H1 (cell line): ENCODE measurements at regions not wholly inside any gene's neighbourhood (a gene's known extent, or its start where the extent isn't known, plus 50 kb on each side); places are given as distances from the start of the nearest gene placed in this dataset.

Source experiments
- CTCF ChIA-PET: fragments of 300-600 bp; sonication (Branson Sonifier 250); formaldehyde crosslinking; loops from one replicate; lab custom pipeline; 2021; ENCODE audit not compliant: partially characterized antibody; lab: Charles Lee
- POLR2A ChIA-PET: fragments of 300-600 bp; sonication (Branson Sonifier 250); formaldehyde crosslinking; loops from one replicate; lab custom pipeline; 2021; ENCODE audit warnings: inconsistent platforms; ENCODE audit not compliant: partially characterized antibody; lab: Charles Lee
- DNase-seq, 2 experiments: peaks; one replicate each; pipeline versions ENCODE4 v3.0.0 to v3.0.0-alpha.2; 2010 to 2022; ENCODE audit warnings: low spot score in 2 of 2, low read depth in 1 of 2, mixed read lengths in 1 of 2
- FAIRE-seq: peaks from 2 replicates; lab custom pipeline; 2011; peaks lifted over from hg19 to GRCh38; lab: Jason Lieb, UNC
- H2AFZ ChIP-seq: 2 replicates; pipeline ENCODE4 v1.8.1; 2012; ENCODE audit warnings: low read length, inconsistent platforms
- H2AK5ac ChIP-seq: 2 replicates; pipeline ENCODE4 v1.6.1; 2013; ENCODE audit warnings: low read depth, low read length
- H2BK120ac ChIP-seq: replicated peaks from 2 replicates; pipeline ENCODE3; 2013; ENCODE audit warnings: low read depth, low read length, inconsistent platforms
- H2BK12ac ChIP-seq: 2 replicates; pipeline ENCODE4 v1.6.1; 2013; ENCODE audit warnings: low read depth, low read length
- H2BK15ac ChIP-seq: 2 replicates; pipeline ENCODE4 v1.6.1; 2013; ENCODE audit warnings: low read length
- H2BK20ac ChIP-seq: 2 replicates; pipeline ENCODE4 v1.6.1; 2013; ENCODE audit warnings: low read length
- H2BK5ac ChIP-seq: 2 replicates; pipeline ENCODE4 v1.6.1; 2013; ENCODE audit warnings: low read depth, low read length
- H3K14ac ChIP-seq: 2 replicates; pipeline ENCODE4 v1.6.1; 2013; ENCODE audit warnings: inconsistent platforms; ENCODE audit not compliant: insufficient read length
- H3K18ac ChIP-seq: 2 replicates; pipeline ENCODE4 v1.6.1; 2013; ENCODE audit warnings: low read length; ENCODE audit errors: extremely low read depth
- H3K23ac ChIP-seq: 2 replicates; pipeline ENCODE4 v1.6.1; 2013; ENCODE audit warnings: inconsistent platforms; ENCODE audit not compliant: insufficient read length
- H3K23me2 ChIP-seq: 2 replicates; pipeline ENCODE4 v1.6.1; 2013; ENCODE audit warnings: low read depth, low read length
- H3K27ac ChIP-seq: 2 replicates; pipeline ENCODE4 v1.6.1; 2011; ENCODE audit warnings: low read depth, low read length, inconsistent platforms
- H3K27me3 ChIP-seq, 4 experiments: replicated peaks in 1 of 4; 1 replicate in 1 of 4; 2 replicates in 3 of 4; pipeline versions ENCODE4 v1.6.1 to v1.8.1; 2011 to 2013; ENCODE audit warnings: low read length in 3 of 4, mild to moderate bottlenecking in 3 of 4, inconsistent platforms in 2 of 4, mixed read lengths in 2 of 4, moderate library complexity in 1 of 4; ENCODE audit not compliant: control insufficient read depth in 3 of 4, insufficient read depth in 3 of 4; ENCODE audit errors: extremely low read depth in 1 of 4
- H3K36me3 ChIP-seq, 4 experiments: 2 replicates each; pipeline versions ENCODE4 v1.6.1 to v1.8.1; 2011 to 2013; ENCODE audit warnings: mild to moderate bottlenecking in 4 of 4, low read length in 3 of 4, moderate library complexity in 2 of 4, control low read depth in 1 of 4, inconsistent platforms in 1 of 4; ENCODE audit not compliant: insufficient read depth in 4 of 4, control insufficient read depth in 2 of 4
- H3K4ac ChIP-seq: replicated peaks from 2 replicates; pipeline ENCODE3; 2013; ENCODE audit warnings: low read length, low read depth, mixed read lengths, inconsistent platforms; ENCODE audit not compliant: insufficient read length
- H3K4me1 ChIP-seq, 4 experiments: replicated peaks in 1 of 4; 1 replicate in 1 of 4; 2 replicates in 3 of 4; pipeline versions ENCODE4 v1.6.1 to v1.8.1; 2011 to 2013; ENCODE audit warnings: low read length in 3 of 4, inconsistent platforms in 2 of 4, mixed read lengths in 1 of 4; ENCODE audit not compliant: insufficient read depth in 4 of 4, control insufficient read depth in 3 of 4
- H3K4me2 ChIP-seq, 2 experiments: 2 replicates each; pipeline versions ENCODE4 v1.6.1 to v1.8.1; 2011 to 2013; ENCODE audit warnings: low read depth in 2 of 2, low read length in 2 of 2, control low read depth in 1 of 2, inconsistent platforms in 1 of 2, mild to moderate bottlenecking in 1 of 2; ENCODE audit not compliant: insufficient read depth in 1 of 2
- H3K4me3 ChIP-seq, 4 experiments: fragments of 200-600, 300-600 bp in 1 of 4; sonication (generic), shearing (Covaris generic), sonication (Bioruptor Twin) in 1 of 4; 2 replicates each; pipeline versions ENCODE4 v1.5.1 to v1.8.1; 2011 to 2016; ENCODE audit warnings: low read length in 4 of 4, low read depth in 3 of 4, control low read depth in 2 of 4, inconsistent platforms in 2 of 4, mild to moderate bottlenecking in 2 of 4, mixed read lengths in 1 of 4, moderate library complexity in 1 of 4; ENCODE audit not compliant: insufficient read depth in 2 of 4; ENCODE audit errors: extremely low read depth in 1 of 4
- H3K56ac ChIP-seq: replicated peaks from 2 replicates; pipeline ENCODE3; 2013; ENCODE audit warnings: low read depth, mild to moderate bottlenecking, mixed read lengths, low read length, inconsistent platforms; ENCODE audit not compliant: insufficient read length
- H3K79me1 ChIP-seq: 2 replicates; pipeline ENCODE4 v1.6.1; 2013; ENCODE audit warnings: low read depth, low read length, control low read depth
- H3K79me2 ChIP-seq, 2 experiments: 2 replicates each; pipeline versions ENCODE4 v1.6.1 to v1.8.1; 2012 to 2013; ENCODE audit warnings: low read length in 2 of 2, mild to moderate bottlenecking in 2 of 2, inconsistent platforms in 1 of 2; ENCODE audit not compliant: insufficient read depth in 2 of 2, control insufficient read depth in 1 of 2
- H3K9ac ChIP-seq, 4 experiments: replicated peaks in 1 of 4; 1 replicate in 1 of 4; 2 replicates in 3 of 4; pipeline versions ENCODE4 v1.6.1 to v1.8.1; 2011 to 2013; ENCODE audit warnings: low read depth in 3 of 4, low read length in 3 of 4, control low read depth in 2 of 4, mild to moderate bottlenecking in 2 of 4, moderate library complexity in 2 of 4, inconsistent platforms in 1 of 4; ENCODE audit errors: extremely low read depth in 1 of 4
- H3K9me3 ChIP-seq, 2 experiments: 2 replicates each; pipeline versions ENCODE4 v1.6.1 to v1.8.1; 2012 to 2013; ENCODE audit warnings: mild to moderate bottlenecking in 2 of 2, moderate library complexity in 2 of 2, control low read depth in 1 of 2, inconsistent platforms in 1 of 2, low read depth in 1 of 2, low read length in 1 of 2, mixed read lengths in 1 of 2; ENCODE audit not compliant: insufficient read depth in 2 of 2
- H4K20me1 ChIP-seq, 2 experiments: replicated peaks in 1 of 2; 2 replicates each; pipeline versions ENCODE3 to v1.8.1; 2011 to 2013; ENCODE audit warnings: inconsistent platforms in 2 of 2, low read length in 2 of 2, mild to moderate bottlenecking in 1 of 2; ENCODE audit not compliant: insufficient read depth in 2 of 2, control insufficient read depth in 1 of 2
- H4K5ac ChIP-seq: 2 replicates; pipeline ENCODE4 v1.6.1; 2013; ENCODE audit warnings: low read length, low read depth, mixed read lengths, inconsistent platforms; ENCODE audit not compliant: insufficient read length
- H4K8ac ChIP-seq: 2 replicates; pipeline ENCODE4 v1.8.0; 2013; ENCODE audit warnings: mild to moderate bottlenecking, moderate library complexity, low read length, inconsistent platforms; ENCODE audit not compliant: insufficient read depth; ENCODE audit errors: extremely low read depth
- H4K91ac ChIP-seq: replicated peaks from 2 replicates; pipeline ENCODE3; 2013; ENCODE audit warnings: low read length, mixed read lengths, inconsistent platforms; ENCODE audit not compliant: insufficient read length
- ATF2 ChIP-seq: IDR thresholded peaks from 2 replicates; pipeline ENCODE4 v1.6.1; 2012; ENCODE audit warnings: low read length, inconsistent platforms
- CHD1 ChIP-seq: IDR thresholded peaks from 2 replicates; pipeline ENCODE4 v1.6.1; 2012; ENCODE audit warnings: low read depth, low read length, improper control_type of control experiment
- CHD2 ChIP-seq: IDR thresholded peaks from 2 replicates; pipeline ENCODE4 v1.6.1; 2012; ENCODE audit warnings: low read length, improper control_type of control experiment
- JUN ChIP-seq: IDR thresholded peaks from 2 replicates; pipeline ENCODE4 v1.6.1; 2011; ENCODE audit warnings: low read depth, mild to moderate bottlenecking, improper control_type of control experiment, low read length
- MAFK ChIP-seq: IDR thresholded peaks from 2 replicates; pipeline ENCODE4 v1.6.1; 2012; ENCODE audit warnings: low read depth, mild to moderate bottlenecking, improper control_type of control experiment, low read length
- SRF ChIP-seq: IDR thresholded peaks from 2 replicates; pipeline ENCODE4 v1.6.1; 2011; ENCODE audit warnings: mild to moderate bottlenecking, low read depth, low read length, moderate library complexity
- WGBS, 2 experiments: shearing (Covaris generic) in 1 of 2; methylation state at CpG; one replicate each; pipeline versions ENCODE4 v1.1.6 to v1.1.7; 2013 to 2015; ENCODE audit warnings: low lambda C conversion rate in 2 of 2, mixed read lengths in 2 of 2, inconsistent platforms in 1 of 2, low coverage in 1 of 2, missing lambda C conversion rate in 1 of 2; ENCODE audit not compliant: insufficient replicate concordance in 2 of 2, insufficient coverage in 1 of 2, insufficient read length in 1 of 2; ENCODE audit errors: extremely low coverage in 1 of 2, missing lambda C conversion rate in 1 of 2; 5-methylcytosine and 5-hydroxymethylcytosine counted together

- no peak overlapping the region for H2BK20ac ChIP-seq
- no peak overlapping the region for H3K14ac ChIP-seq
- no peak overlapping the region for H4K8ac ChIP-seq
- CTCF ChIA-PET = interaction anchor here (0.6 to 2.7 kb wide), 4 partner anchors 22 to 592 kb away, joined by 3 to 6 read pairs (median 3); no protein-coding TSS in a partner anchor
- no peak for FAIRE-seq
- H3K27me3 ChIP-seq = no peaks in the 10 kb centered on the region
- TF ChIP-seq CHD1 = no peak
- TF ChIP-seq SRF = no peak
- TF ChIP-seq MAFK = no peak
- no peak for TF ChIP-seq ATF2
- no peak for TF ChIP-seq CHD2
- TF ChIP-seq JUN = no peak
- TF ChIP-seq, all 59 proteins: peak for 0
- Histone ChIP-seq H3K23me2 (no peaks in the 10 kb centered on the region), H2BK12ac (no peak overlapping the region), H2BK120ac (no peak overlapping the region), H3K56ac (no peak overlapping the region), H4K5ac (no peak overlapping the region), H2BK5ac (no peak overlapping the region), H3K4me1 (no peaks in the 10 kb centered on the region), H3K4ac (no peak overlapping the region), H3K36me3 (no peaks in the 10 kb centered on the region), H3K79me1 (no peaks in the 10 kb centered on the region), H3K9ac (no peak overlapping the region), H3K18ac (no peak overlapping the region), H3K79me2 (no peaks in the 10 kb centered on the region), H3K4me3 (no peak overlapping the region), H3K27ac (no peak overlapping the region), H2AK5ac (no peak overlapping the region), H3K9me3 (no peaks in the 10 kb centered on the region), H4K91ac (no peak overlapping the region), H3K23ac (no peak overlapping the region), H3K4me2 (no peak overlapping the region), H2AFZ (no peak overlapping the region), H2BK15ac (no peak overlapping the region), H4K20me1 (no peaks in the 10 kb centered on the region)
- 94% methylated on average over 5 of the region's 5 CpGs; no CpG with 5 or more reads in 1 of the 2 experiments for WGBS, 2 experiments
- DNase-seq = no peak
- POLR2A ChIA-PET = no interaction called here
Observed at GRCh38 chr2:188787021-188787657, 187.0 kb upstream of the COL3A1 start.
